Neural cell (in vitro differentiated cells): ENCODE measurements at regions not wholly inside any gene's neighbourhood (a gene's known extent, or its start where the extent isn't known, plus 50 kb on each side); places are given as distances from the start of the nearest gene placed in this dataset.

Source experiments
- H2AFZ ChIP-seq: fragments of 200-600, 300-800 bp; sonication (generic), shearing (Covaris generic); 2 replicates; pipeline ENCODE4 v1.6.0; 2014; ENCODE audit warnings: low read depth, mild to moderate bottlenecking, antibody characterized with exemption, low read length, moderate library complexity
- H3F3A ChIP-seq: fragments of 200-600 bp; shearing (Covaris generic); 2 replicates; pipeline ENCODE4 v1.6.1; 2016; ENCODE audit warnings: mild to moderate bottlenecking, moderate library complexity, mixed read lengths, antibody characterized with exemption, low read length; ENCODE audit not compliant: insufficient read depth, poor library complexity, severe bottlenecking
- H3K27ac ChIP-seq: fragments of 200-600, 300-800 bp; sonication (generic), shearing (Covaris generic); 2 replicates; pipeline ENCODE4 v1.5.1; 2014; ENCODE audit warnings: mild to moderate bottlenecking, low read length, moderate library complexity
- H3K27me3 ChIP-seq: fragments of 300-800, 200-600 bp; sonication (generic), shearing (Covaris generic); 2 replicates; pipeline ENCODE4 v1.6.0; 2014; ENCODE audit warnings: mild to moderate bottlenecking, low read depth, low read length, moderate library complexity; ENCODE audit not compliant: insufficient read depth
- H3K36me3 ChIP-seq: fragments of 300-800, 200-600 bp; sonication (generic), shearing (Covaris generic); 2 replicates; pipeline ENCODE4 v1.5.1; 2014; ENCODE audit warnings: mild to moderate bottlenecking, antibody characterized with exemption, low read length, moderate library complexity; ENCODE audit not compliant: insufficient read depth
- H3K4me2 ChIP-seq: fragments of 300-800, 200-600 bp; sonication (generic), shearing (Covaris generic); 2 replicates; pipeline ENCODE4 v1.6.0; 2014; ENCODE audit warnings: mild to moderate bottlenecking, low read length
- H3K4me3 ChIP-seq: fragments of 300-800, 200-600 bp; sonication (generic), shearing (Covaris generic); 2 replicates; pipeline ENCODE4 v1.5.1; 2014; ENCODE audit warnings: mild to moderate bottlenecking, low read length, moderate library complexity
- H3K79me2 ChIP-seq: fragments of 200-600 bp; shearing (Covaris generic); replicated peaks from 2 replicates; pipeline ENCODE4 v1.6.0; 2014; ENCODE audit warnings: mild to moderate bottlenecking, low read length, moderate library complexity; ENCODE audit not compliant: insufficient read depth
- H3K9ac ChIP-seq: fragments of 300-800, 200-600 bp; sonication (generic), shearing (Covaris generic); 2 replicates; pipeline ENCODE4 v1.6.1; 2016; ENCODE audit warnings: mild to moderate bottlenecking, low read length, mixed read lengths
- H3K9me2 ChIP-seq: fragments of 200-600 bp; shearing (Covaris generic); 2 replicates; pipeline ENCODE4 v1.6.1; 2016; ENCODE audit warnings: mild to moderate bottlenecking, low read length, mixed read lengths; ENCODE audit not compliant: insufficient read depth
- H3K9me3 ChIP-seq: fragments of 200-600, 300-800 bp; sonication (generic), shearing (Covaris generic); 2 replicates; pipeline ENCODE4 v1.6.1; 2016; ENCODE audit warnings: mild to moderate bottlenecking, mixed run types, low read length, moderate library complexity, mixed read lengths
- H4K20me1 ChIP-seq: fragments of 200-600 bp; shearing (Covaris generic); 2 replicates; pipeline ENCODE4 v1.6.1; 2016; ENCODE audit warnings: mild to moderate bottlenecking, mixed run types; ENCODE audit not compliant: insufficient read depth
- EP300 ChIP-seq: fragments of 450-650 bp; conservative IDR thresholded peaks from 2 replicates; pipeline ENCODE4 v1.6.1; 2014; ENCODE audit warnings: antibody characterized with exemption, mild to moderate bottlenecking, moderate library complexity; ENCODE audit not compliant: poor library complexity, severe bottlenecking
- EZH2 ChIP-seq: fragments of 200-600, 300-800 bp; shearing (Covaris generic), sonication (generic); IDR thresholded peaks from 2 replicates; pipeline ENCODE4 v1.6.1; 2014; ENCODE audit warnings: antibody characterized with exemption, low read length, borderline replicate concordance, mild to moderate bottlenecking; ENCODE audit not compliant: insufficient read depth, poor library complexity, severe bottlenecking
- MXI1 ChIP-seq: fragments of 450-650 bp; conservative IDR thresholded peaks from 2 replicates; pipeline ENCODE4 v1.6.1; 2014; ENCODE audit warnings: antibody characterized with exemption, mild to moderate bottlenecking; ENCODE audit not compliant: poor library complexity, severe bottlenecking
- POLR2AphosphoS5 ChIP-seq: IDR thresholded peaks from 2 replicates; pipeline ENCODE4 v1.6.1; 2012
- RAD21 ChIP-seq: fragments of 450-650 bp; conservative IDR thresholded peaks from 2 replicates; pipeline ENCODE4 v1.6.1; 2014; ENCODE audit warnings: antibody characterized with exemption, mild to moderate bottlenecking, moderate library complexity
- SMC3 ChIP-seq: fragments of 450-650 bp; conservative IDR thresholded peaks from 2 replicates; pipeline ENCODE4 v1.6.1; 2014; ENCODE audit warnings: antibody characterized with exemption, mild to moderate bottlenecking, moderate library complexity; ENCODE audit not compliant: poor library complexity
- TAF1 ChIP-seq: IDR thresholded peaks from 2 replicates; pipeline ENCODE4 v1.6.1; 2012; ENCODE audit warnings: low read depth
- TF ChIP-seq, protein P1 (sequence below): IDR thresholded peaks from 2 replicates; pipeline ENCODE4 v1.6.1; 2012; ENCODE audit warnings: borderline replicate concordance
- TF ChIP-seq, protein P2 (sequence below): fragments of 450-650 bp; IDR thresholded peaks from 2 replicates; pipeline ENCODE4 v1.5.1; 2014; ENCODE audit warnings: antibody characterized with exemption, mild to moderate bottlenecking, moderate library complexity; ENCODE audit not compliant: poor library complexity, severe bottlenecking

DNA sequence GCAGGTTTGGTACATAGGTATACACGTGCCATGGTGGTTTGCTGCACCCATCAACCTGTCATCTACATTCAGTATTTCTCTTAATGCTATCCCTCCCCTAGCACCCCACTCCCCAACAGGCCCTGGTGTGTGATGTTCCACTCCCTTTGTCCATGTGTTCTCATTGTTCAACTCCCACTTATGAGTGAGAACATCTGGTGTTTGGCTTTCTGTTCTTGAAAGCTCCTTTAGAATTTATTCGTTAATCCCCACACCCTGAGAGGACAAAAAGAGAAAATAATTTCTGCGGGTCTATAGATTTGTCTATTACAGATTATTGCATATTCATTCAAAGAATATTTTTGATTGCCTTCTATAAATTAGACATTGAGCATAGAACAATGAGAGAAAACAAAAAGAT lies 455.5 kb downstream of the PLPP3 start:
- H3K27me3 ChIP-seq = no peaks in the 10 kb centered on the region
- no peaks in the 10 kb centered on the region for H3K79me2 ChIP-seq
- H3K36me3 ChIP-seq = no peaks in the 10 kb centered on the region
- H3K4me3 ChIP-seq = no peak overlapping the region
- H3K9ac ChIP-seq = no peak overlapping the region
- H4K20me1 ChIP-seq = no peaks in the 10 kb centered on the region
- no peak overlapping the region for H3K4me2 ChIP-seq
- TF ChIP-seq, protein P1, sequence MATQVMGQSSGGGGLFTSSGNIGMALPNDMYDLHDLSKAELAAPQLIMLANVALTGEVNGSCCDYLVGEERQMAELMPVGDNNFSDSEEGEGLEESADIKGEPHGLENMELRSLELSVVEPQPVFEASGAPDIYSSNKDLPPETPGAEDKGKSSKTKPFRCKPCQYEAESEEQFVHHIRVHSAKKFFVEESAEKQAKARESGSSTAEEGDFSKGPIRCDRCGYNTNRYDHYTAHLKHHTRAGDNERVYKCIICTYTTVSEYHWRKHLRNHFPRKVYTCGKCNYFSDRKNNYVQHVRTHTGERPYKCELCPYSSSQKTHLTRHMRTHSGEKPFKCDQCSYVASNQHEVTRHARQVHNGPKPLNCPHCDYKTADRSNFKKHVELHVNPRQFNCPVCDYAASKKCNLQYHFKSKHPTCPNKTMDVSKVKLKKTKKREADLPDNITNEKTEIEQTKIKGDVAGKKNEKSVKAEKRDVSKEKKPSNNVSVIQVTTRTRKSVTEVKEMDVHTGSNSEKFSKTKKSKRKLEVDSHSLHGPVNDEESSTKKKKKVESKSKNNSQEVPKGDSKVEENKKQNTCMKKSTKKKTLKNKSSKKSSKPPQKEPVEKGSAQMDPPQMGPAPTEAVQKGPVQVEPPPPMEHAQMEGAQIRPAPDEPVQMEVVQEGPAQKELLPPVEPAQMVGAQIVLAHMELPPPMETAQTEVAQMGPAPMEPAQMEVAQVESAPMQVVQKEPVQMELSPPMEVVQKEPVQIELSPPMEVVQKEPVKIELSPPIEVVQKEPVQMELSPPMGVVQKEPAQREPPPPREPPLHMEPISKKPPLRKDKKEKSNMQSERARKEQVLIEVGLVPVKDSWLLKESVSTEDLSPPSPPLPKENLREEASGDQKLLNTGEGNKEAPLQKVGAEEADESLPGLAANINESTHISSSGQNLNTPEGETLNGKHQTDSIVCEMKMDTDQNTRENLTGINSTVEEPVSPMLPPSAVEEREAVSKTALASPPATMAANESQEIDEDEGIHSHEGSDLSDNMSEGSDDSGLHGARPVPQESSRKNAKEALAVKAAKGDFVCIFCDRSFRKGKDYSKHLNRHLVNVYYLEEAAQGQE = no peak
- H3K9me3 ChIP-seq = no peaks in the 10 kb centered on the region
- H2AFZ ChIP-seq = no peak overlapping the region
- no peak overlapping the region for H3K27ac ChIP-seq
- no peaks in the 10 kb centered on the region for H3K9me2 ChIP-seq
- no peaks in the 10 kb centered on the region for H3F3A ChIP-seq

DNA sequence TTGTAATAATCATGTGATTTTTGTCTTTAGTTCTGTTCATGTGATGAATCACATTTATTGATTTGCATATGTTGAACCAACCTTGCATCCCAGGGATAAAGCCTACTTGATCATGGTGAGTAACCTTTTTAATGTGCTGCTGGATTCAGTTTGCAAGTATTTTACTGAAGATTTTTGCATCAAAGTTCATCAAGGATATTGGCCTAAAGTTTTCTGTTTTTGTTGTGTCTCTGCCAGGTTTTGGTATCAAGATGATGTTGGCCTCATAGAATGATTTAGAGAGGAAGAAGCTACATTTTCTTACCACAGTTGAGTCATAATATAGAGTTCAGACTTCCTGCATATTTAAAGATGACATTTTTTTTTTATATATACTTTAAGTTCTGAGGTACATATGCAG lies 455.9 kb downstream of the PLPP3 start:
- Histone ChIP-seq H3K4me2 (no peak overlapping the region), H3K27ac (no peak overlapping the region), H3K36me3 (no peaks in the 10 kb centered on the region), H3K79me2 (no peaks in the 10 kb centered on the region), H3K9ac (no peak overlapping the region), H2AFZ (no peak overlapping the region), H3K9me2 (no peaks in the 10 kb centered on the region), H3F3A (no peaks in the 10 kb centered on the region), H3K4me3 (no peak overlapping the region), H3K9me3 (no peaks in the 10 kb centered on the region), H4K20me1 (no peaks in the 10 kb centered on the region), H3K27me3 (no peaks in the 10 kb centered on the region)
- no peak for TF ChIP-seq MXI1
- TF ChIP-seq SMC3 = no peak
- TF ChIP-seq EZH2 = no peak
- TF ChIP-seq POLR2AphosphoS5 = no peak
- TF ChIP-seq, protein P2, sequence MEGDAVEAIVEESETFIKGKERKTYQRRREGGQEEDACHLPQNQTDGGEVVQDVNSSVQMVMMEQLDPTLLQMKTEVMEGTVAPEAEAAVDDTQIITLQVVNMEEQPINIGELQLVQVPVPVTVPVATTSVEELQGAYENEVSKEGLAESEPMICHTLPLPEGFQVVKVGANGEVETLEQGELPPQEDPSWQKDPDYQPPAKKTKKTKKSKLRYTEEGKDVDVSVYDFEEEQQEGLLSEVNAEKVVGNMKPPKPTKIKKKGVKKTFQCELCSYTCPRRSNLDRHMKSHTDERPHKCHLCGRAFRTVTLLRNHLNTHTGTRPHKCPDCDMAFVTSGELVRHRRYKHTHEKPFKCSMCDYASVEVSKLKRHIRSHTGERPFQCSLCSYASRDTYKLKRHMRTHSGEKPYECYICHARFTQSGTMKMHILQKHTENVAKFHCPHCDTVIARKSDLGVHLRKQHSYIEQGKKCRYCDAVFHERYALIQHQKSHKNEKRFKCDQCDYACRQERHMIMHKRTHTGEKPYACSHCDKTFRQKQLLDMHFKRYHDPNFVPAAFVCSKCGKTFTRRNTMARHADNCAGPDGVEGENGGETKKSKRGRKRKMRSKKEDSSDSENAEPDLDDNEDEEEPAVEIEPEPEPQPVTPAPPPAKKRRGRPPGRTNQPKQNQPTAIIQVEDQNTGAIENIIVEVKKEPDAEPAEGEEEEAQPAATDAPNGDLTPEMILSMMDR = no peak
- no peak for TF ChIP-seq EP300
- TF ChIP-seq, protein P1 = no peak
- no peak for TF ChIP-seq RAD21
- no peak for TF ChIP-seq TAF1
